MCF 10A (cell line): ENCODE measurements at regions not wholly inside any gene's neighbourhood (a gene's known extent, or its start where the extent isn't known, plus 50 kb on each side); places are given as distances from the start of the nearest gene placed in this dataset.

Experiments used
- BruUV-seq: library from RNA; stranded (reverse); fragments of 400-500 nt; replicated peaks from 2 replicates; lab custom pipeline; 2021; lab: Mats Ljungman, UMichigan
- CTCF ChIA-PET: fragments of 300-600 bp; sonication (Branson Sonifier 250); formaldehyde crosslinking; extraction: SDS; loops from one replicate; lab custom pipeline; 2021; ENCODE audit warnings: antibody characterized with exemption, inconsistent platforms; lab: Yijun Ruan, JAX
- POLR2A ChIA-PET: fragments of 300-600, 350-650 bp; sonication (Branson Sonifier 250); formaldehyde crosslinking; extraction: SDS; loops from one replicate; lab custom pipeline; 2020; ENCODE audit warnings: antibody characterized with exemption, inconsistent platforms; lab: Yijun Ruan, JAX
- DNase-seq: peaks from one replicate; pipeline ENCODE4 v3.0.0-alpha.2; 2018; ENCODE audit not compliant: unreplicated experiment
- H3K27ac Mint-ChIP-seq: one replicate; pipeline ENCODE4 v1.8.0; 2022; ENCODE audit warnings: mild to moderate bottlenecking, low read depth, mixed read lengths; ENCODE audit not compliant: unreplicated experiment
- H3K27me3 Mint-ChIP-seq: one replicate; pipeline ENCODE4 v1.8.0; 2022; ENCODE audit warnings: mixed read lengths; ENCODE audit not compliant: insufficient read depth, unreplicated experiment
- H3K36me3 Mint-ChIP-seq: one replicate; pipeline ENCODE4 v1.8.0; 2022; ENCODE audit warnings: mild to moderate bottlenecking, moderate library complexity, mixed read lengths; ENCODE audit not compliant: insufficient read depth, unreplicated experiment
- H3K4me1 Mint-ChIP-seq: one replicate; pipeline ENCODE4 v1.8.0; 2022; ENCODE audit warnings: mixed read lengths; ENCODE audit not compliant: insufficient read depth, unreplicated experiment
- H3K4me3 Mint-ChIP-seq: one replicate; pipeline ENCODE4 v1.8.0; 2022; ENCODE audit warnings: mild to moderate bottlenecking, moderate library complexity, mixed read lengths; ENCODE audit not compliant: unreplicated experiment
- H3K9me3 Mint-ChIP-seq: one replicate; pipeline ENCODE4 v1.8.0; 2022; ENCODE audit warnings: mixed read lengths; ENCODE audit not compliant: unreplicated experiment
- CTCF ChIP-seq: fragments of 200-600 bp; IDR thresholded peaks from one replicate; pipeline ENCODE4 v1.8.0; 2022; ENCODE audit warnings: antibody characterized with exemption, mild to moderate bottlenecking; ENCODE audit not compliant: unreplicated experiment
- intact Hi-C: fragments of 100-400 bp; cut with micrococcal nuclease; formaldehyde crosslinking; loops from 2 replicates; pipeline ENCODE4 v1.14.1; 2022

DNA sequence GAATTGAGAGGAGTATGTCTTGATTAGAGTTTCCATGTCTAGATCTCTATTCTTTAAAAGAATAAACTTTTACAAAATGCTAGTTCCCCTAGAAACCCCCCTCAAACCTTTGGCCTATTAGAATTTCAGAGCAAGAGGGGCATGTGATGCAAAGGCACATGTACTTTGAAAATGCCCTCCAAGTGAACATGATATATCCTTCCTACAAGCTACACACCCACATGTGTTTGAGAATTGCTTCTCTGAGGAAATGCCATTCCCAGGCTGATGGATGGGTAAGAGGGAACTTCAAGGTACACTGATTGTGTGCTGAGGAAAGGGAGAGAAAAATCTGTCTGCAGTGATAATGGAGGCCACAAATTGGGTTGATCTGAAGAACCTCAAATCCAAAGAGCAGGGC lies 59.5 kb upstream of the PSMA1 start:
- POLR2A ChIA-PET, result no interaction called here
- H3K27me3 Mint-ChIP-seq, result no peaks in the 10 kb centered on the region
- H3K27ac Mint-ChIP-seq, result no peak overlapping the region
- no peaks in the 10 kb centered on the region for H3K9me3 Mint-ChIP-seq
- no TSS peak for BruUV-seq
- TF ChIP-seq CTCF, result no peak
- CTCF ChIA-PET, result interaction anchor here (0.7 to 0.8 kb wide), 2 partner anchors 14 to 15 kb away, joined by 5 read pairs; no protein-coding TSS in a partner anchor
- H3K36me3 Mint-ChIP-seq, result no peaks in the 10 kb centered on the region
- intact Hi-C loops, result no loop called here
- H3K4me1 Mint-ChIP-seq, result peaks cover 6% of the 10 kb centered on the region
- H3K4me3 Mint-ChIP-seq, result no peak overlapping the region
- DNase-seq, result no peak

DNA sequence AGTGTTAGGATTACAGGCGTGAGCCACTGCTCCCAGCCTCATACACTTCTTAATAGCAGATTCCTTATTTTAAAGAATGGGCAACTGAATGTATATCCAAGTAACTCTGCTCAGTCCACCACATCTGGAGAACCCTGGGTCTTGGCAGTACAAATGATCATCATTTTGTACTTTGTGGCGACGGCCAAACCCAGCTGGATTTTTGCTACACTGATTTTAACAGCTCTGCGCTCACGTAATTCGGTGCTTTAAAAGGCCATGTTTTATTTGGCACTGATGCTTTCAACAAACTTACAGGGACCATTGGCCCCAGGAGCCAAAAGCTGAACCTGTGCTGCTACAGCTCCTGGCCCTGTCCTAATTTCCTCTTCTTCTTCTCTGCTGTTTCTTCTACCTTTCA lies 60.8 kb upstream of the PDE3B start:
- H3K36me3 Mint-ChIP-seq, result no peaks in the 10 kb centered on the region
- BruUV-seq, result no TSS peak
- no peak for TF ChIP-seq CTCF
- ChIA-PET CTCF (no interaction called here), POLR2A (no interaction called here)
- no peaks in the 10 kb centered on the region for H3K27me3 Mint-ChIP-seq
- H3K4me1 Mint-ChIP-seq, result peaks cover 6% of the 10 kb centered on the region
- no peak for DNase-seq
- no peaks in the 10 kb centered on the region for H3K9me3 Mint-ChIP-seq
- H3K27ac Mint-ChIP-seq, result no peak overlapping the region
- no peak overlapping the region for H3K4me3 Mint-ChIP-seq
- intact Hi-C loops, result no loop called here

DNA sequence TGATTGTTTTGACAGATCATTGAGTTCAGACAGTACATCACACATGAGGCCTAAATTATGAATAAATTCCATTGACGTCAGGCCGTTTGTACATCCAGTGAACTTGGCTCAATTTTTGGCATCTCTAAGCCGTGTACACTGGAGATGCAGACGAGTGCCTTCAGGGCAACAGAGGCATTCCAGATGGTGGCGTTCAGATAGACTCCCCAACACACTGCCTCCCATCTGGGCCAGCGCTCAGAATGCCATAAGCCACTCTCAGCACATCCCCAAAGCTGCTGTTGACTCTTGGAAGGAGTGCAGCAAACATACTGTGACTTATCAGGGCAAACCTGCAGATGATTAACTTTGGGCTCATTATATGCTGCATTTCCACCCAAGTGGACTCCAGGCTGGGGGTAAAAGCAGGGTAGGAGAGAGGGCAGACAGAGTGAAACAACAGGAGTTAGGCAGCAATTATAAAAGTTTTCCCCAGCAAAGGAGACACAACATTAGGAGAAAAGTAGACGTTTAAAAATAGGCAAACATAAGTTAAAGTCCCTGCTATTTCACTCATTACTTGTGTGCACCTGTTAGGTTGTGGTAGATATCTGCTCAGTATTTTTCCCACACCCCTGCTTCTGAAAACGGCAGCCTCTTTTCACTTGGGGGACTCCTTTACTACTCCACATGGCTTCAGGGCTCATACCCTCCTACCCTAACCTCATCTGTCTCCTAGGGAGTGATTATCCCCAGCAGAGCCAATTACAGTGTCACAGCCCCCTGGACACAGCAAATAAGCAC lies 60.2 kb upstream of the PDE3B start:
- CTCF ChIA-PET, result no interaction called here
- Mint-ChIP-seq H3K27ac (no peak overlapping the region), H3K4me3 (no peak overlapping the region), H3K4me1 (peaks cover 3% of the 10 kb centered on the region), H3K27me3 (no peaks in the 10 kb centered on the region), H3K9me3 (no peaks in the 10 kb centered on the region), H3K36me3 (no peaks in the 10 kb centered on the region)
- no peak for DNase-seq
- intact Hi-C loops, result no loop called here
- TF ChIP-seq CTCF, result no peak
- POLR2A ChIA-PET, result no interaction called here
- BruUV-seq, result no TSS peak

DNA sequence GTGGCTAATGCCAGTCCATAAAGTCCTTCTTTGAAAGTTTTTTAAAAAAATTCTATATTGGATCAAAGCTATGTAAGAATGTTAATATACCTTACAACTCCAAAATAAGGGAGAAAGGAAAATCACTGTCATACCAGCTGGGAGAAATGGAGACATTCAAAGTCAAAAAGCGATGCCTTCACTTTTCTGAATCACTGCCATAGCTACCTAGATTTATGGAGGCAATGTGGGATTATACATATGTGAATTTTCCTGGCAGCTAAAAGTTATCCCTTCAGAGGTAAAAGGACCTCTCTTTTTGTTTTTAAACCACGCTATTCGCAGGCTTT lies 59.6 kb upstream of the PDE3B start:
- no TSS peak for BruUV-seq
- no peak for TF ChIP-seq CTCF
- intact Hi-C loops, result no loop called here
- ChIA-PET CTCF (no interaction called here), POLR2A (no interaction called here)
- DNase-seq, result no peak
- Mint-ChIP-seq H3K4me3 (no peak overlapping the region), H3K4me1 (no peaks in the 10 kb centered on the region), H3K27me3 (no peaks in the 10 kb centered on the region), H3K9me3 (no peaks in the 10 kb centered on the region), H3K36me3 (no peaks in the 10 kb centered on the region), H3K27ac (no peak overlapping the region)
